Keratinocyte (primary cell): ENCODE measurements at regions not wholly inside any gene's neighbourhood (a gene's known extent, or its start where the extent isn't known, plus 50 kb on each side); places are given as distances from the start of the nearest gene placed in this dataset.
"Not testable (repeated sequence)": the region's sequence is repeated elsewhere in the genome, so short reads cannot be mapped to it uniquely, and the experiment has no call there.

Experiments used
- EZH2 ChIP-seq: IDR thresholded peaks from one replicate; pipeline ENCODE4 v1.6.1; 2012; ENCODE audit warnings: inconsistent platforms, mild to moderate bottlenecking, low read length, moderate library complexity
- TF ChIP-seq, protein P1 (sequence below), 3 experiments: IDR thresholded peaks in 1 of 3; conservative IDR thresholded peaks in 1 of 3; optimal IDR thresholded peaks in 1 of 3; 2 replicates in 2 of 3; 3 replicates in 1 of 3; pipeline versions ENCODE3 to v1.5.1; 2011; ENCODE audit warnings: low read length in 3 of 3, mild to moderate bottlenecking in 3 of 3, moderate library complexity in 2 of 3, control low read depth in 1 of 3, inconsistent platforms in 1 of 3; ENCODE audit not compliant: insufficient read depth in 2 of 3; ENCODE audit errors: extremely low read depth in 1 of 3

GRCh38 chr4:137827945-137828344, 295.7 kb upstream of the PCDH18 start:
- TF ChIP-seq, protein P1, sequence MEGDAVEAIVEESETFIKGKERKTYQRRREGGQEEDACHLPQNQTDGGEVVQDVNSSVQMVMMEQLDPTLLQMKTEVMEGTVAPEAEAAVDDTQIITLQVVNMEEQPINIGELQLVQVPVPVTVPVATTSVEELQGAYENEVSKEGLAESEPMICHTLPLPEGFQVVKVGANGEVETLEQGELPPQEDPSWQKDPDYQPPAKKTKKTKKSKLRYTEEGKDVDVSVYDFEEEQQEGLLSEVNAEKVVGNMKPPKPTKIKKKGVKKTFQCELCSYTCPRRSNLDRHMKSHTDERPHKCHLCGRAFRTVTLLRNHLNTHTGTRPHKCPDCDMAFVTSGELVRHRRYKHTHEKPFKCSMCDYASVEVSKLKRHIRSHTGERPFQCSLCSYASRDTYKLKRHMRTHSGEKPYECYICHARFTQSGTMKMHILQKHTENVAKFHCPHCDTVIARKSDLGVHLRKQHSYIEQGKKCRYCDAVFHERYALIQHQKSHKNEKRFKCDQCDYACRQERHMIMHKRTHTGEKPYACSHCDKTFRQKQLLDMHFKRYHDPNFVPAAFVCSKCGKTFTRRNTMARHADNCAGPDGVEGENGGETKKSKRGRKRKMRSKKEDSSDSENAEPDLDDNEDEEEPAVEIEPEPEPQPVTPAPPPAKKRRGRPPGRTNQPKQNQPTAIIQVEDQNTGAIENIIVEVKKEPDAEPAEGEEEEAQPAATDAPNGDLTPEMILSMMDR (optimal IDR thresholded peaks at IDR 0.05 in 1 of 3, IDR thresholded peaks at IDR 0.05 in 1 of 3, conservative IDR thresholded peaks at IDR 0.05 in 1 of 3; ENCODE audit: extremely low read depth in 1 of 3, insufficient read depth in 2 of 3, low read length in 3 of 3), result not testable (repeated sequence)
- TF ChIP-seq EZH2, result not testable (repeated sequence)
